ENCODE measurements at regions not wholly inside any gene's neighbourhood (a gene's known extent, or its start where the extent isn't known, plus 50 kb on each side); places are given as distances from the start of the nearest gene placed in this dataset.

GRCh38 chr3:159854500-159855124 is 134.0 kb upstream of the IL12A start:
- peak; percentile 99 for DNase-seq (ENCODE audit: low read depth)
- TF ChIP-seq CTCF (conservative IDR thresholded peaks at IDR 0.05; ENCODE audit: low read depth, low read length) = no peak
- peak overlapping the region; percentile 0 for H3K4me3 ChIP-seq (ENCODE audit: low read depth, low read length)

GRCh38 chr3:159855599-159856346 is 132.9 kb upstream of the IL12A start:
- DNase-seq (ENCODE audit: low read depth) = no peak
- no peak overlapping the region for H3K4me3 ChIP-seq (ENCODE audit: low read depth, low read length)
- TF ChIP-seq CTCF (conservative IDR thresholded peaks at IDR 0.05; ENCODE audit: low read depth, low read length) = no peak

- TF ChIP-seq CTCF (conservative IDR thresholded peaks at IDR 0.05; ENCODE audit: low read depth, low read length) = no peak
- DNase-seq (ENCODE audit: low read depth) = no peak
- H3K4me3 ChIP-seq (ENCODE audit: low read depth, low read length) = no peak overlapping the region
Measured at GRCh38 chr3:159856590-159857104, 132.0 kb upstream of the IL12A start.

DNA sequence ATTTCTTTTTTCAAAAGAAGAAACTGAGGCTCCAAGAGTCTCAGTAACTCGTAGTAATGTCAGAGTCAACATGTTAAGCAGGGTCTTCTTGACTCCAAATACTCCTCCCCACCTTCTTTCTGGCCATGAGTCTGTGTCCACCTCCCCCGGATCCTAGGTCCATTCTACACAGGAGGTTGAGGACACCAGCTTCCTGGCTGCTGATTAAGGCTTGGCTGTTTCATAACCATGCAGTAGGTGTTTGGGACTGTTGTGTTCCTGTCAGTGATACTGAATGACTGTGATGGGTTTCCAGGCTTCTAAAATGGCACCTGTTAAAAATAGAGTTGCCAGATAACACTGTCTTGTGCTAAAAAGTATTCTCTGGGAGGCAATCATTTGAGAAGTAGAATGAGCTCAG is 130.8 kb upstream of the IL12A start:
- no peak overlapping the region for H3K4me3 ChIP-seq (ENCODE audit: low read depth, low read length)
- no peak for TF ChIP-seq CTCF (conservative IDR thresholded peaks at IDR 0.05; ENCODE audit: low read depth, low read length)
- no peak for DNase-seq (ENCODE audit: low read depth)

DNA sequence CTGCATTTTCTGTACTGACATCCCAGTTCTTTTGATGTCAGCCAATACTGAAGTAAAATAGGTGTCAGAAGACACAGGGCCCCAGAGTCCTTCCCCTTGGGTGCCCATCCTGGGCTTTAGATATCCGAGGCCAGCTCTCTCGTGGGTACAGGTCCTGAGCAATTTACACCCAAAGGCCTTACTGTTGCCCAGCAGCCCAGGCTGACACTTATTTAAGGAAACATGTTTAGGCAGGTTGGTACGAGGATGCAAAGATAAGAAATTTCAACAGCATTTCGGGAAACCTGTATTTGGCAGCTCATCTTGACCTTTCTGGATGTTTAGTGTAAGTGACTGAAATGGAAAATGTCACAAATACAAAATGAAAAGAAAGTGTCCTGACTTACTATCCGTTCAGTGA is 130.0 kb upstream of the IL12A start:
- no peak overlapping the region for H3K4me3 ChIP-seq (ENCODE audit: low read depth, low read length)
- no peak for DNase-seq (ENCODE audit: low read depth)
- TF ChIP-seq CTCF (conservative IDR thresholded peaks at IDR 0.05; ENCODE audit: low read depth, low read length) = no peak

DNA sequence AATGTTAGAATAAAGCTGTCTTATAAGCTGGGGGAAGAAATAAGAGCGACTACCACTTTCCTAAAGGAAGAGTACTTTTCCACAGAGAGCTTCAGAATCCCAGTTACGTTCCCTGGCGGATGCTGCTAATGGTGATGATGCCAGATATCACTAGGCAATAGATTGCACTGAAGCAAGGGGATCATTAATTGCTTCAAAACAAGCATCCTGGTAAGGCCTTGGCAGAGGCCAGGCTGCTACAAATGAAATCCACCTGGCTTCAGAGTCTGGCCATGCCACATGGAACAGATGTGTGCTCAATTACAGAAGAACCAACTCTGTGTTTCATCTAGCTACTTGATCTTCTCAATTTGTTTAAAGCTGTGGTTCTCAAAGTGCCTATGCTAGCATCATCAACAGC is 129.2 kb upstream of the IL12A start:
- no peak for DNase-seq (ENCODE audit: low read depth)

More for the DNA sequence above, 129.2 kb upstream of the IL12A start:
- no peak for TF ChIP-seq CTCF (conservative IDR thresholded peaks at IDR 0.05; ENCODE audit: low read depth, low read length)
- H3K4me3 ChIP-seq (ENCODE audit: low read depth, low read length) = no peak overlapping the region
